H9 (cell line): ENCODE measurements at regions not wholly inside any gene's neighbourhood (a gene's known extent, or its start where the extent isn't known, plus 50 kb on each side); places are given as distances from the start of the nearest gene placed in this dataset.

Experiments
- DNase-seq: peaks from one replicate; pipeline ENCODE4 v3.0.0-alpha.2; 2017
- H2AFZ ChIP-seq: one replicate; pipeline ENCODE4 v1.6.1; 2013; ENCODE audit warnings: mild to moderate bottlenecking, low read length, control low read depth, moderate library complexity
- H2AK5ac ChIP-seq: 2 replicates; pipeline ENCODE4 v1.6.1; 2013; ENCODE audit warnings: low read length, control low read depth, mixed read lengths; ENCODE audit not compliant: insufficient read length
- H2BK120ac ChIP-seq: one replicate; pipeline ENCODE4 v1.6.1; 2013; ENCODE audit warnings: low read depth, mild to moderate bottlenecking, low read length, control low read depth, inconsistent platforms; ENCODE audit not compliant: poor library complexity, severe bottlenecking
- H2BK12ac ChIP-seq: 2 replicates; pipeline ENCODE4 v1.6.1; 2013; ENCODE audit warnings: low read length, control low read depth, mixed read lengths, low read depth; ENCODE audit not compliant: insufficient read length
- H2BK15ac ChIP-seq: 2 replicates; pipeline ENCODE4 v1.6.1; 2013; ENCODE audit warnings: low read depth, low read length, control low read depth
- H2BK20ac ChIP-seq: one replicate; pipeline ENCODE4 v1.6.1; 2013; ENCODE audit warnings: low read depth, mild to moderate bottlenecking, low read length, control low read depth, inconsistent platforms; ENCODE audit not compliant: poor library complexity, severe bottlenecking
- H2BK5ac ChIP-seq: 2 replicates; pipeline ENCODE4 v1.6.1; 2013; ENCODE audit warnings: low read length, control low read depth, mixed read lengths; ENCODE audit not compliant: insufficient read length
- H3K14ac ChIP-seq: 2 replicates; pipeline ENCODE4 v1.6.1; 2013; ENCODE audit warnings: low read length, control low read depth; ENCODE audit not compliant: insufficient read depth
- H3K18ac ChIP-seq: 2 replicates; pipeline ENCODE4 v1.6.1; 2013; ENCODE audit warnings: low read depth, mild to moderate bottlenecking, mixed read lengths, low read length, control low read depth; ENCODE audit not compliant: insufficient read length
- H3K23ac ChIP-seq: 2 replicates; pipeline ENCODE4 v1.6.1; 2013; ENCODE audit warnings: low read length, control low read depth, mixed read lengths, low read depth; ENCODE audit not compliant: insufficient read length
- H3K23me2 ChIP-seq: 2 replicates; pipeline ENCODE4 v1.6.1; 2013; ENCODE audit warnings: low read depth, mild to moderate bottlenecking, mixed read lengths, low read length, control low read depth; ENCODE audit not compliant: insufficient read length, poor library complexity, severe bottlenecking
- H3K27ac ChIP-seq: 2 replicates; pipeline ENCODE4 v1.5.1; 2013; ENCODE audit warnings: low read length, control low read depth, mixed read lengths, low read depth; ENCODE audit not compliant: insufficient read length
- H3K27me3 ChIP-seq: 2 replicates; pipeline ENCODE4 v1.6.1; 2013; ENCODE audit warnings: low read length, control low read depth, inconsistent platforms; ENCODE audit not compliant: insufficient read depth
- H3K4ac ChIP-seq: 2 replicates; pipeline ENCODE4 v1.6.1; 2013; ENCODE audit warnings: low read depth, mild to moderate bottlenecking, control low read depth, inconsistent platforms, low read length, moderate library complexity
- H3K4me1 ChIP-seq: 2 replicates; pipeline ENCODE4 v1.6.1; 2013; ENCODE audit warnings: low read length, control low read depth, inconsistent platforms; ENCODE audit not compliant: insufficient read depth
- H3K4me2 ChIP-seq: 2 replicates; pipeline ENCODE4 v1.6.1; 2013; ENCODE audit warnings: low read length, control low read depth, mixed read lengths; ENCODE audit not compliant: insufficient read length, insufficient read depth
- H3K56ac ChIP-seq: 2 replicates; pipeline ENCODE4 v1.6.1; 2013; ENCODE audit warnings: low read depth, mild to moderate bottlenecking, mixed read lengths, low read length, control low read depth; ENCODE audit not compliant: insufficient read length
- H3K79me1 ChIP-seq: 2 replicates; pipeline ENCODE4 v1.6.1; 2013; ENCODE audit warnings: low read depth, mild to moderate bottlenecking, moderate library complexity, low read length, control low read depth, inconsistent platforms; ENCODE audit not compliant: insufficient read depth, poor library complexity, severe bottlenecking
- H3K79me2 ChIP-seq: 2 replicates; pipeline ENCODE4 v1.6.1; 2013; ENCODE audit warnings: low read length, control low read depth, inconsistent platforms; ENCODE audit not compliant: insufficient read depth
- H3K9ac ChIP-seq: 2 replicates; pipeline ENCODE4 v1.6.1; 2013; ENCODE audit warnings: low read length, control low read depth, mixed read lengths; ENCODE audit not compliant: insufficient read length; ENCODE audit errors: extremely low read depth
- H3K9me3 ChIP-seq: one replicate; pipeline ENCODE4 v1.6.1; 2013; ENCODE audit warnings: low read depth, low read length, inconsistent platforms; ENCODE audit not compliant: control insufficient read depth
- H3T11ph ChIP-seq: one replicate; pipeline ENCODE4 v1.6.1; 2013; ENCODE audit warnings: mild to moderate bottlenecking, low read length, control low read depth, inconsistent platforms
- H4K20me1 ChIP-seq: one replicate; pipeline ENCODE4 v1.6.1; 2013; ENCODE audit not compliant: control insufficient read depth, insufficient read length, insufficient read depth
- H4K5ac ChIP-seq: 2 replicates; pipeline ENCODE4 v1.6.1; 2013; ENCODE audit warnings: low read depth, mild to moderate bottlenecking, mixed read lengths, low read length, control low read depth; ENCODE audit not compliant: insufficient read length
- H4K8ac ChIP-seq: replicated peaks from 2 replicates; pipeline ENCODE4 v1.6.1; 2013; ENCODE audit warnings: low read length, control low read depth, mixed read lengths, low read depth; ENCODE audit not compliant: insufficient read length
- H4K91ac ChIP-seq: 2 replicates; pipeline ENCODE4 v1.6.1; 2013; ENCODE audit warnings: low read depth, mild to moderate bottlenecking, moderate library complexity, mixed read lengths, low read length, control low read depth; ENCODE audit not compliant: insufficient read length
- H3K27ac Mint-ChIP-seq, 3 experiments: 2 replicates in 2 of 3; 3 replicates in 1 of 3; pipeline ENCODE4 v1.8.0; 2020 to 2021; ENCODE audit warnings: mixed read lengths in 3 of 3, mild to moderate bottlenecking in 1 of 3, moderate library complexity in 1 of 3
- H3K27me3 Mint-ChIP-seq: 2 replicates; pipeline ENCODE4 v1.8.0; 2021; ENCODE audit warnings: low read depth, mild to moderate bottlenecking, moderate library complexity, mixed read lengths
- H3K36me3 Mint-ChIP-seq, 3 experiments: 2 replicates in 2 of 3; 3 replicates in 1 of 3; pipeline ENCODE4 v1.8.0; 2020 to 2021; ENCODE audit warnings: low read depth in 3 of 3, mixed read lengths in 3 of 3; ENCODE audit not compliant: insufficient read depth in 1 of 3
- H3K4me1 Mint-ChIP-seq, 2 experiments: 2 replicates each; pipeline ENCODE4 v1.8.0; 2020; ENCODE audit warnings: mixed read lengths in 2 of 2
- H3K4me3 Mint-ChIP-seq, 2 experiments: 2 replicates in 1 of 2; 3 replicates in 1 of 2; pipeline ENCODE4 v1.8.0; 2020 to 2021; ENCODE audit warnings: mild to moderate bottlenecking in 2 of 2, mixed read lengths in 2 of 2, moderate library complexity in 1 of 2
- H3K9me3 Mint-ChIP-seq, 2 experiments: 2 replicates in 1 of 2; 3 replicates in 1 of 2; pipeline ENCODE4 v1.8.0; 2020; ENCODE audit warnings: mild to moderate bottlenecking in 2 of 2, mixed read lengths in 2 of 2, moderate library complexity in 1 of 2
- CTCF ChIP-seq: fragments of 200-600 bp; sonication (generic); conservative IDR thresholded peaks from 3 replicates; pipeline ENCODE4 v1.8.0; 2021; ENCODE audit warnings: antibody characterized with exemption, mild to moderate bottlenecking
- whole genome bisulfite sequencing: extraction: QIAGEN DNeasy Blood & Tissue Kit; methylation state at CpG from one replicate; pipeline ENCODE4 v1.1.7; 2013; ENCODE audit warnings: missing lambda C conversion rate, low lambda C conversion rate, mixed read lengths; ENCODE audit not compliant: insufficient read length; ENCODE audit errors: extremely low coverage; 5-methylcytosine and 5-hydroxymethylcytosine counted together

DNA sequence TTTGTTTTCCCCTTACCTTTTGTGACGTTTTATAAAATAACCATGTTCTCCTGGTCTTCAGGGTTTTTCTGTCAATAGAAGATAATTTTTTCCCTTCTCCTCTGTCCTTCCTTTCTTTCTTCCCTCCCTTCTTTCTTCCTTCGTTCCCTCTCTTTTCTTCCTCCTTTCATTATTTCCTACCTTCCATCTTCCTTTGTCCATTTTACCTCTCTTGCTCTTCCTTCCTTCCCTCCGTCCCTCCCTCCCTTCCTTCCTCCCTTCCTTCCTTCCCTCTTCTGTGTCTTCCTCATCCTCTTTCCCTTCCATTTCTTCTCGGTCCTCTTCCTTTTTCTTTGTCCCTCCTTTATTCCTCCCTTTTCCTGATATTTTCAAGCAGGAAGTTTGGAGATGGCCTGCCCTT, 128.2 kb downstream of the TEX36 start:
- Histone ChIP-seq H3T11ph (no peak overlapping the region), H3K79me2 (no peaks in the 10 kb centered on the region), H2AFZ (no peak overlapping the region), H3K9me3 (no peaks in the 10 kb centered on the region), H2BK12ac (no peak overlapping the region), H4K91ac (no peak overlapping the region), H4K8ac (no peak overlapping the region), H3K23ac (no peak overlapping the region), H3K18ac (no peak overlapping the region), H3K4me2 (no peak overlapping the region), H4K5ac (no peak overlapping the region), H3K14ac (no peak overlapping the region), H3K79me1 (no peaks in the 10 kb centered on the region), H3K27me3 (no peaks in the 10 kb centered on the region), H2BK15ac (no peak overlapping the region), H3K23me2 (no peaks in the 10 kb centered on the region), H4K20me1 (no peaks in the 10 kb centered on the region), H2AK5ac (no peak overlapping the region), H3K56ac (no peak overlapping the region), H2BK120ac (no peak overlapping the region), H3K4ac (no peak overlapping the region), H3K9ac (no peak overlapping the region), H3K27ac (no peak overlapping the region), H3K4me1 (no peaks in the 10 kb centered on the region; the same call in 1 of the 2 replicates), H2BK20ac (no peak overlapping the region), H2BK5ac (no peak overlapping the region)
- peaks cover 4 to 6% of the 10 kb centered on the region in 2 experiments; a peak in 3 of 5 replicates for H3K9me3 Mint-ChIP-seq
- peaks cover 7% of the 10 kb centered on the region for H3K27me3 Mint-ChIP-seq
- no peak for TF ChIP-seq CTCF
- H3K36me3 Mint-ChIP-seq, result no peaks in the 10 kb centered on the region
- 88% methylated on average over 1 of the region's 4 CpGs for WGBS
- H3K4me3 Mint-ChIP-seq, result no peak overlapping the region
- H3K27ac Mint-ChIP-seq, result no peak overlapping the region
- DNase-seq, result no peak
- H3K4me1 Mint-ChIP-seq, result peaks cover 10 to 13% of the 10 kb centered on the region in 2 experiments
